Activated CD4-positive, CD25-positive, alpha-beta regulatory T cell (primary cell): ENCODE measurements at regions not wholly inside any gene's neighbourhood (a gene's known extent, or its start where the extent isn't known, plus 50 kb on each side); places are given as distances from the start of the nearest gene placed in this dataset.
"Not testable (repeated sequence)": the region's sequence is repeated elsewhere in the genome, so short reads cannot be mapped to it uniquely, and the experiment has no call there.

Experiments
- DNase-seq, 4 experiments: peaks; one replicate each; lab custom pipeline; 2025; lab: John Stamatoyannopoulos, UW

DNA sequence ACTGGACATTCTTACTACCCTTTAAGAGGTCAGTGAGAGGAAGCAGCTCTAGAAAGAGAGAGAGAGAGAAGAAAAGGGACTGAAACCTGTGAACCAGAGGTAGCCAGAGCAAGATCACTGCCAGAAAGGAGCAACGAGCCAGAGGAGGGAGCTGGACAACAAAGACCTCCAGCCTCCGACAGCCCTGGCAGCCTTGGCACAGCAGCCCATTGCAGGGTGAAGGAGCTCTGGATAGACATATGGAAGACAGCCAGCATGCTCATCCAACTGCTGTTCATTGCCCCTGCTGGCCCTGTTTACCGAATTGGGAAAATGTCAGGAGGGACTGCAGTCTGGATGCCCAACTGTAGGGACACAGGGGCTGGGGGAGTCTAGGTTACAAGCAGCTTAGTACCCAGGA lies 228.4 kb upstream of the SLC35G4 start:
- DNase-seq = no peak

DNA sequence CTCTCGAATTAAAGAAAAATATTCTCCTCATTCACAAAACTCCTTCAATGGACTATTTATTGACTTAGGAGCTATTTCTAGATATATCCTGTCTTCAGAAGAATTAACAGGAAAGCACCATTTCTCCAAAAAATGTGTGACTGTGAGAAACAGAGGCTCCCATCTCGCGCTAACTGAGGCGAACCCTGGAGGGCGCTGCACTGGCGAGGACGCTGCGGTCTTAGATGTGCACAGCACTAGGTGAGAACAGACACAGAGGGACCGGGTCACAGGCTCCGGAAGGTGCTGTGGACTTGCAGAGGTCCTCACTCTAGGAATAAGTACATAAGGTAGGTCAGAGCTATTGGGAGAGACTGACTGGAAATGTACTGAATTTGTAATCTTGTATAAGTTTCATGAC lies 229.7 kb upstream of the SLC35G4 start:
- DNase-seq = no peak

DNA sequence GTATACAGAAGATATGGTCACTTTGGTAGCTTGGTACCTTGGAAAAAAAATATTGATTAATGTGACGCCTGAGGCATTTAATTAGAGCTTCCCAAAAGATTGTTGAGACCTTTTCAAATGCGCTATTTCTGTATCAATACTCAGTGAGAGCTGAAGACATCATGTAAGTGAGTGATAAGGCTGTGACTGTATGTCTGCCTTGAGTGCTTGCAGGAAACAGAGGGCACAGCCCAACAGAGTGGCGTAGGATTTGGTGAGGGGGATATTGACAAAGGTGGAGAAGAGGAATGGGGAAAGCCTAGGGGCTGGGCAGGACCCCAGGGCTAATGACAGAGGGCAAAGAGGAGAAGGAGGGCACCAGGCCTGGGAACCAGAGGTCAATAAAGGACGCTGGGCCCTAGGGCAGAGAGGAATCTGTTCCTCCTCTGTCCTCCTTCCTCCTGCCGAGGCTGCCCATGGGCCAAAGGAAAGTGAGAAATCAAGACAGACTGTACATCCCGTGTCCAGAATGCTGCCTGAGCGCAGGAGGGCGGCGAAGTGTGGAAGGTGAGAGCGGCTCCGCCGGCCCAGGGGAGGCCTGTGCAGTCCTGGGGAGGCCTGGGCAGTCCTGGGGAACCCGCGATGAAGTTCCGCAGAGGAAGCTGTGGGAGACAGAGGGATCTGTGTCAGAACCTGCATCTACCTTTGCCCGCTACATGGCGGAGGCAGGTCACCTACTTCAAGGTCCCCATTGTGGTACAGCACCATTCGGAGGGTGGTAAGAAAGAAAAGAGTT lies 228.6 kb upstream of the PIEZO2 start:
- no peak for DNase-seq

DNA sequence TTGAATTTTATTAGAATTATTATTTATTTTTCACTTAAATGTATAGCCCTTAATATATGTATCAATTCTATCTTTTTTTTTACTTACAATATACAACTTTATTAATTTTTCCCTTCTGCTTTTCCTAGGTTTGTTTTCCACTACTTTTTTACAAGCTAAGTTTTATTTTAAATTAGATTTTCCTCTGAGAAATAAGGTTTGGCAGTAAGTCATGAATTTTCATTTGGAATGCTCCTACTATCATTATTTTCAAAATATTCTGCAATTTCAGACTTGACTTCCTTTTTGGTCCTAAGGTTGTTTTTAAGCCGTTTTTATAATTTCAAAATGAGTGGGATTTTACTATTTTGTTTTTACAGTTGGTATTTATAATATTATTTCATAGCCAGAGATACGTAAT lies 222.8 kb upstream of the PIEZO2 start:
- no peak for DNase-seq

DNA sequence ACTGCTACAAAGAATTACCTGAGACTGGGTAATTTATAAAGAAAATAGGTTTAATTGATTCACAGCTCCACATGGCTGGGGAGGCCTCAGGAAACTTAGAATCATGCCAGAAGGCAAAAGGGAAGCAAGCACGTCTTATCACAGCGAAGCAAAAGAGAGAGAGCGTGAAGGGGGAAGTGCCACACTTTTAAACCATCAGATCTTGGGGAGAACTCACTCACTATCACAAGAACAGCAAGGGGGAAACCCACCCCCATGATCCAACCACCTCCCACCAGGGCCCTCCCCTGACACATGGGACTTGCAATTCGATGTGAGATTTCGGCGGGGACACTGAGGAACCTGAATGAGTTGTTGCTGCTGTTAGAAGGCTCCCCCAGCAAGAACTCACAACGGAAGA lies 220.2 kb upstream of the PIEZO2 start:
- no peak for DNase-seq

DNA sequence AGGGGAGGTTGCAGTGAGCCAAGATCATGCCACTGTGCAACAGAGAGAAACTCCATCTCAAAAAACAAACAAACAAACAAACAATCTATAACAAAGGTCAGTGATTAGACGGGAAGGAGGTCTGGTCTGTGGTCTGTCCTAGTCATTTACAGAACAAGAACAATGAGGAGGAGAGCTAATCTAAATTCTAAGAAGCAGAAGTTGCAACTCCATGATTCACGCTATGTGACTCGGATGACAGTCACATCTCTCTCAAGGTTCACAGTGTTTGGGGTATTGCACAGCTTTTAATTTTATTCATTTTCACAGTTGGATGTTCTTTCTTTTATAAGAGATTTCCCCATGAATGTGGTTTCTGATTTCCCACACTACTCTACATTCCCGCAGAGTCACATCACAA lies 218.7 kb upstream of the PIEZO2 start:
- DNase-seq = no peak

DNA sequence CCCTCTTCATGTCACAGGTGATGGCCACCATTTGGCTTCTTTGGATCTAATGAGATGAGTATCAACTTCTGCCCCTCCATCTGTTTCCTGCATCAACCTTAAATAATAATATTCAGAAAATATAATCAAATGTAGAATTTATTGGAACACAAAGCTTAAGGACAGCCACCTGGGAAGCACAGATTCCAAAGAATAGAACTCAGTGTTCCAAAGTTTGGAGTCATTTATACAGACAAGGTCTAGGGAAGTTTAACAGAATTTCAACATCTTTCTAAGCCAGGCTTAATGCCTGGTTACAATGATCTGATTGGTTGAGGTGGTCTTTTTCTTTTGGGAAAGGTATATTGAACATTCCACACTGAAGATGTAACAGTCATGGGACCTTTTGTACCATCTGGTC lies 218.0 kb upstream of the PIEZO2 start:
- DNase-seq = no peak

DNA sequence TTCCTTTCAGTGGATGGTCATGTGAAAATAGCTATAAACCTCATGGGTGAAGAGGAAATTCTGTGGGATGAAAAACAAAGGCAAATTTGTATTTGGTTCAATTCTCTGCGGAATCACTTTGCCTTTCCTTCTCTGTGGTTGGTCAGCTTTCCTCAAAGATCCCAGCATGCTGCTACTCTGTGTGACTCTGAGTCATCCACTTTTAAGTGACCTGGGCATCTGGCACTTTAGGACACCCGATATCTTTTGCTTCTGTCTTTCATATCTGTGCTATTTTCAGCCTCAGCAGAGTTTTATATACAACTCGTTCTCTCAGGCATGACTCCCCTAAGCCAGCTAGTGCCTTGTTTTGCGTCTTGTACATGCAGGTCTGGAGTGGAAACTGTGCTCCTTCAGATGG lies 217.0 kb upstream of the PIEZO2 start:
- no peak for DNase-seq

DNA sequence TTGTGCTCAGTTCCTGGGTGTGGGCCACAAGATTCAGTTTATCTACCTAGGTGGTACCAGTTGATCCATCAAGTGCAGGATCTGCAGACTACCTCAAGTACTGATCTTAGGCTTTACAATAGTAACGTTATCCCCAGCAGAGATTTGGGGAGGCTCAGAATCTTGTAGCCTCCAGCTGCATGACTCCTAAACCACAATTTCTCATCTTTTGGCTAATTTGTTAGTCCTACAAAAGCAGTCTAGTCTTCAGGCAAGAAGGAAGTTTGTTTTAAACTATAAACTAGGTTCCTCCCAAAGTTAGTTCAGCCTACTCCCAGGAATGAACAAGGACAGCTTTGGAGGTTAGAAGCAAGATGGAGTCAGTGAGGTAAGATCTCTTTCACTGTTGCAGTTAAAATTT lies 213.5 kb upstream of the PIEZO2 start:
- no peak for DNase-seq

DNA sequence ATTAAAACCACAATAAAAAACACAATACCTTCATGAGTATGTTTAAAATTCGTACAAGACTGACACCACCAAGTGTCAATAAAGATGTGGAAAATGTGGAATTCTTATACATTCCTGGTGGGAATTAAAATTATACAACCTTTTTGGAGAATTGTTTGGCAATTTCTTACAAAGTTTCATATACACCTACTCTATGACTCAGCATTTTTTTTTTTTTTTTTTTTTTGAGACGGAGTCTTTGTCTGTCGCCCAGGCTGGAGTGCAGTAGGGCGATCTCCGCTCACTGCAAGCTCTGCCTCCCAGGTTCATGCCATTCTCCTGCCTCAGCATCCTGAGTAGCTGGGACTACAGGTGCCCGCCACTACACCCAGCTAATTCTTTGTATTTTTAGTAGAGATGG lies 212.5 kb upstream of the PIEZO2 start:
- DNase-seq = not testable (repeated sequence)

DNA sequence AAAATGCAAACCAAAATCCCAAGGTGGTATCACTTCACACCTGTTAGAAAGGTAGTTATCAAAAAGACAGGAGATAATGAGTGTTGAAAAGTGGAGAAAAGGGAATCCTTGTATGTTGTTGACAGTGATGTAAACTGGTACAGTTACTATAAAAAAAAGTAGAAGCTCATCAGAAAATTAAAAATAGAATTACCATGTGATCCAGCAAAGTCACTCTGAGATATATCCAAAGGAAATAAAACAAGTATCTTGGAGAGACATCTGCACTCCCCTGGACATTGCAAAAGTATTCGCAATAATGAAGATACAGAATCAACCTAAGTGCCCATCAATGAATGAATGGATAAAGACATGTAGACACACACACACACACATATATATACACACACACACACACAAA lies 208.3 kb upstream of the PIEZO2 start:
- DNase-seq = no peak

DNA sequence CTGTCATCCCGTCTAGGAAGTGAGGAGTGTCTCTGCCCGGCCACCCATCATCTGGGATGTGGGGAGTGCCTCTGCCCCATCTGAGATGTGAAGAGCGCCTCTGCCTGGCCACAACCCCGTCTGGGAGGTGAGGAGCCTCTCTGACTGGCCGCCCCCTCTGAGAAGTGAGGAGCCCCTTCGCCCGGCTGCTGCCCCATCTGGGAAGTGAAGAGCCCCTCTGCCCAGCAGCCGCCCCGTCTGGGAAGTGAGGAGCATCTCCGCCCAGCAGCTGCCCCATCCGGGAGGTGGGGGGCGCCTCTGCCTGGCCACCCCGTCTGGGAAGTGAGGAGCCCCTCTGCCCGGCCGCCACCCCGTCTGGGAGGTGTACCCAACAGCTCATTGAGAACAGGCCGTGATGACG lies 195.2 kb upstream of the PIEZO2 start:
- DNase-seq = not testable (repeated sequence)

DNA sequence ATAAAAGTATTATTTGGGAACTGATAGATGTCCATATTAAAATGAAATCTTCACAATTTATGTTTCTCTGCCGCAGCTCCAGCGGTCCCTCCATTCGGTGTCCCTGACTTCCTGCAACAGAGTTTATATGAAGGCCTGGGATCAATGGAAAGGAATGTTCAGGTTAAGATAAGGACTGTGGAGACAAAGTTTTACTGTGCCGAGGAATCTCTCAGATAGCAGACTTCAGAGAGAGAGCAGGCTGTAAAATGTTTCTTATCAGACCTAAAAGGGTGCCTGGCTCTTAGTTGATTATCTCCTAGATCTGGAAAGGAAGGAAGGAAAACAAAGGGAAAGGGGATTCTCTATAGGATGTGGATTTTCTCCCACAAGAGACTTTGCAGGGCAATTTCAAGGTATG lies 193.7 kb upstream of the PIEZO2 start:
- DNase-seq = no peak

DNA sequence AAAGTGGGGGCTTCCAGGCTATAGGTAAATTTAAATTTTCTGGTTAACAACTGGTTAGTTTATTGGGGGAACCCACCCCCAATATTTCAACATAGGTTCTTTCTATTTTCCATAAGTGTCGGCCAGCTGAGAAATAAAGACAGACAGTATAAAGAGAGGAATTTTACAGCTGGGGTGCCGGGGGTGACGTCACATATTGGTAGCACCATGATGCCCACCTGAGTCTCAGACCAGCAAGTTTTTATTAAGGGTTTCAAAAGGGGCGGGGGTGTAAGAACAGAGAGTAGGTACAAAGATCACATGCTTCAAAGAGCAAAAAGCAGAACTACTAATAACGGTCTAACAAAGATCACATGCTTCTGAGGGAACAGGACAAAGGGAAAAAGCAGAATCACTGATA lies 192.7 kb upstream of the PIEZO2 start:
- not testable (repeated sequence) for DNase-seq

DNA sequence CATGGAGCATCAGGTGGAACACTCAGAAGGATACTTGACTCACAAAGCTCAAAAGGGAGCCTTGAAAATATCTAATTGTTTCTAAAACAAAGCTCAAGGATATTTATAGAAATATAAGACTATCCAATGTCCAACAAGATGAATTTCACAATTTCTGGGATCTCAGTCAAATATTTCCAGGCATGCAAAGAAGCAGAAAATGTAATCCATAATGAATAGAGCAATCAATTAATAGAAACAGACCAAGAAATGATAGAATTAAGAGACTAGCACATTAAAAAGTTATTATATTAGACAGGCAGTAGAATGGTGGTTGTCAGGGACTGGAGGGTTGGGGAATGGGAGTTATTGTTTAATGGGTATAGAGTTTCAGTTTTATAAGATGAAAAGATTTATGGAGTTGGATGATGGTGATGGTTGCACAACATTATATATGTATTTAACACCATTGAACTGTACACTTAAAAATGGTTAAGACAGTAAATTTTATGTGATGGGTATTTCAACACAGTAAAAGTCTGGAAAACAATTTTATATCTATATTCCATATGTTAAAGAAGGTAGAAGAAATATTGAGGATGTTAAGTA lies 189.9 kb upstream of the PIEZO2 start:
- DNase-seq = no peak

DNA sequence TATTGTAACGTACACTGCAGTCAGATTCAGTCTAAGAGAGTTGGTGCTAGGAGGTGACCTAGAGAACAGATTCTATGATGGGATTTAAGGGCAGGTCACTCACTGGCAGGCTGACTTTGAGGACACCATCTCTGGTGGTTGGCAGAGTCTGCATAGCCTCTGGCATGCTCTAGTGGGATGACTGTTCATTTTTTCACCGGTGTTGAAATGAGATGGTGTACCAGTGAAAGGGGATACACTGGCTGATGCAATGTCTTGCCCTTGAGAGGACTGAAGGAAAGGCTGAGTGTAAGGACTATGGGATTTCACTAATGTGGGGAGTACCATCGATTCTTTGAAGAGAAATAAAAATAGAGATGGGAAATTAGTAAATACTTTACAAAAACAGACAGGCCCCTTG lies 186.9 kb upstream of the PIEZO2 start:
- no peak for DNase-seq

DNA sequence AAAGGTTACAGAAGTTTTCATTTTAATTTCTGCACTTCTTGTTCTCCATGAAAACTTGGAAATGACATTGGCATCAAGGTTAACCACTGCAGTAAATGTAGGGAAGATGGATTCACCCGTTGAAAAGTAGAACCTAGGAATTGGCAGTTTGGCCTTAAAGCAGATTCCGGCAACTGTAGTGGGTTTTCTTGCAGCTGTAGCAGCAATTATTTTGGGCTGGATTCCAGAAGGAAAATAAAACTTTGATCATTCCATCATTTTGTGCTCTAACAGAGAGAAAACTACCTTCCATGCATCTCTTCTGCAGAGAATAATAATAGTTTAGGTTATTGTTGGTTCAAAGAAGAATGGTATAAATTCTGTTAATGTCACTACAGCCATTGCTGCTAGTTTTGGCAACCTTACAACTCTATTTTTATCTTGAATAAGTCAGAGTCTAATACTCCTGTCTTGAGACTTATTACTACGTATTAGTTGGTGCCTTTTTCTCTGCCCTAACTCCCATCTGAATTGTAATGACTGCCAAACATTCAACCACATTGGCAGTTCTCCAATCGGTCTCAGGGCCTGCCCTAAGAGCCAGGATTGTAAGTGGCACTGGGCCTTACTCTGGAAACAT lies 178.1 kb upstream of the PIEZO2 start:
- DNase-seq = no peak

DNA sequence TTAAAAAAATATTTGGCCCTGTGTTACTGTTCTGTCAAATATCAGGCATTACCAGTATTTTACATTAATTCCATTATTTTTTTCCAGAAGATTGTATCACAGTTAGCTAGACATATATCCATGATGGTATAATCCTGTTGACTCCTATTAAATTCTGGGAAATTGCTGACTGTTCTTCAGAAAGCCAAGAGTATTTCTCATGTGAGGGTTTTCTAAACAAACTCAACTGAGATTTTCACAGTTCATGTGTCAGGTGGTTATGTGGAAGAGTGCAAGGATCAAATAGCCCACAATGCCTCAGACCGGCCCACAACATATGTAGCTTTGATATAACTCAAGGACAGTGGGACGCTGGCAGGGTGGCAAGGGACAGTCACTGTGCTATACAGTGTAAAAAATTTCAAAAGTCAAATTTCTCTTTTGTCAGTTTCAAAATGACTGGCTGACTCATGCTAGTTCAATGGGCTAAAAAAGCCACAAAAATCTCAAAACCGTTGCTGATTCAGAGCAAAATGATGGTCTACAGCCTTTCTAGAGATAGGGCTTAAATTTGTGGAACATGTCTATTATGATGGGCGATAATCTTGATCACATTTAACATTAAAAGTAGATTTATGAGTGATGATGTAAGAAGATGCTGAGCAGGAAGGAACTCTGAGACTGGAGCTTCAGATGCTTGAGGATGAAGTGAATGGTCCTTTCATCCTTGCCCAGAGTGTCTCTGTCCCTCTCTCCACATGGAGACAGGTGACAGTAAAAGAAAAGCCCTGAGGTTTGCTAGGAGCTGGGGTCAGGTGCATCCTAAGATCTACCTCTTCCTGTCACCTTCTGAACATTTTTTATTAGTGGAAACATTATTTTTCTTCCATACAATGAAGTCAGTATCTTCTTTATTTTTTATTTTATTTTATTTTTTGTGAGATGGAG lies 175.8 kb upstream of the PIEZO2 start:
- DNase-seq = no peak

DNA sequence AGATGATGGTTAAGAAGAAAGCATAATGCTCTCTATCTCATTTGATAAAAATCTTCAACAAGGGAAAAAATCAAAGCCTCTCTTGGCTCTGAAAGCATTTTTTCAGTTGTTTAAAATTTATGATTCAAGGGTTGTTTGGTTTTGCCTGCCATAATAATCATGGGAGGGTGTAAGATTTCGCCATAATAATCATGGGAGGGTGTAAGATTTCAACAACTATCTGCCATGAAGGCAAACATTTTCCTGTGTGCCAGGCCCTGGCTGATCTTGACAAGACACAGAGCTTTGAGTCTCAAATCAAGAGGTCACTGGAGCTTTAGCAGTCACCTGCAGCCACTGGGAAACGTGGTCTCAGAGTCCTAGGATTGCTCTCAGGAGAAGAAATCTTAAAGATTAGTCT lies 175.1 kb upstream of the PIEZO2 start:
- DNase-seq = no peak

DNA sequence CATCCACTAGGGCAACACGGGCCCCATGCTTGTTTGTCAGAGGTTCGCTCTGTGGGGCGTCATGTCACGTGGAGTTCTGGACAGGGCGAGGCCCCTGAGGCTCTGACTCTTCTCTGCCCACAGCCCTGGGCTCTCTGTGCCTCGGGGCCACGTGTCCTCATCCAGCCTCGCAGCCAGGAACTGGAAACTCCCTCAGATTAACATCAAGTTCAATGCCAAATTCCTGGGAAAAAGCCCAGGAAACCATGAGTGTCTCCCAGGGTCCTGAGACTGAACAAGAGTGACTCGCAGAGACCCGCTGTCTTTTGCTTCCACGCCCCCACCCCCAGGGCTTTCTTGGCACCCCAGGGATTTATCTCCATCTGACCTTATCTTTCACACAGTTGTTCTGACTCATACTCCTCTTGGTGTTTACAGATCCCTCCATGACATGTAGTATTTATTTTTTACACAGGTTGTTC lies 174.0 kb upstream of the PIEZO2 start:
- DNase-seq = no peak

DNA sequence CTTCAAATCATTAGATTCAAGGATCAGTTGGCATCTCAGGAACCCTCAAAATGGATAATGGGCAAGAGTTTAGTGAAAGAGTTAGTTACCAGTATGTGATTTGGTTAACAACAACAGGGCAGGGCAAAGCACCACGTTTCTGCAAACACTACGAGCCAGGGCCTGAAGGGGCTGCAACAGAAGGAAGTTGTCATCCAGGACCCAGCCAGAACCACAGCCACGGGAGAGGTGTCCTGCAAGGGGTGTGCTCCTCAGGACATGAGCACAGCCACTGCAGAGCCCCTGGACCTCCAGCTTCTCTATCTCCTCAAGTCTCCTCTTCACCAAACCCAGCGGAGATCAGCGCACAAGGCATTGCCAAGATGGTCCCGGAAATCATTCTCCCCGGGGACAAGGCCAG lies 173.3 kb upstream of the PIEZO2 start:
- no peak for DNase-seq

DNA sequence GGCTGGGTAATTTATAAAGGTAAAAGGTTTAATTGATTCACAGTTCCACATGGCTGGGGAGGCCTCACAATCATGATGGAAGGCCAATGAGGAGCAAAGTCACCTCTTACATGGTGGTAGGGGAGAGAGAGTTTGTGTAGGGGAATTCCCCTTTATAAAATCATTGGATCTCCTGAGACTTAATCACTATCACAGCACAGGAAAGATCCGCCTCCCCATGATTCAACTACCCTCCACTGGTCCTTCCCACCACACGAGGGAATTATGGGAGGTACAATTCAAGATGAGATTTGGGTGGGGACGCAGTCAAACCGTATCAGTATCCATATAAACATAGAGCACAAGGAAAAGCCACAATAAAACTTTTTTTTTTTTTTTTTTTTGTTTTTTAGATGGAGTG lies 172.6 kb upstream of the PIEZO2 start:
- DNase-seq = no peak
